Epithelial cell of esophagus (primary cell): ENCODE measurements at regions not wholly inside any gene's neighbourhood (a gene's known extent, or its start where the extent isn't known, plus 50 kb on each side); places are given as distances from the start of the nearest gene placed in this dataset.

Experiments used
- DNase-seq: peaks from one replicate; pipeline ENCODE4 v3.0.0; 2010; ENCODE audit warnings: low read depth
- H3K4me3 ChIP-seq: 2 replicates; pipeline ENCODE4 v1.5.1; 2011; ENCODE audit warnings: mild to moderate bottlenecking, low read length, control low read depth
- CTCF ChIP-seq: IDR thresholded peaks from 2 replicates; pipeline ENCODE4 v1.5.1; 2011; ENCODE audit warnings: low read depth, mild to moderate bottlenecking, low read length, control low read depth, inconsistent platforms; ENCODE audit not compliant: insufficient read depth; ENCODE audit errors: missing control alignments

- no peak overlapping the region for H3K4me3 ChIP-seq
- no peak for DNase-seq
- TF ChIP-seq CTCF: no peak
Observed at GRCh38 chr18:37689841-37690240, 124.2 kb upstream of the CELF4 start.

GRCh38 chr18:37684590-37684989 lies 119.0 kb upstream of the CELF4 start:
- no peak overlapping the region for H3K4me3 ChIP-seq
- no peak for TF ChIP-seq CTCF
- no peak for DNase-seq

GRCh38 chr18:37684183-37684582 lies 118.6 kb upstream of the CELF4 start:
- H3K4me3 ChIP-seq: no peak overlapping the region
- no peak for TF ChIP-seq CTCF
- DNase-seq: no peak

GRCh38 chr18:37680911-37681310 lies 115.3 kb upstream of the CELF4 start:
- no peak for TF ChIP-seq CTCF
- H3K4me3 ChIP-seq: no peak overlapping the region
- DNase-seq: no peak

- TF ChIP-seq CTCF: no peak
- no peak for DNase-seq
- no peak overlapping the region for H3K4me3 ChIP-seq
Observed at GRCh38 chr18:37676276-37676675, 110.7 kb upstream of the CELF4 start.

GRCh38 chr18:37675699-37676098 lies 110.1 kb upstream of the CELF4 start:
- DNase-seq: no peak
- no peak for TF ChIP-seq CTCF
- H3K4me3 ChIP-seq: no peak overlapping the region

- DNase-seq: peak; percentile 22
- no peak overlapping the region for H3K4me3 ChIP-seq
- TF ChIP-seq CTCF: no peak
Observed at GRCh38 chr18:37674570-37674969, 109.0 kb upstream of the CELF4 start.
